GM19239 (cell line): ENCODE measurements at regions not wholly inside any gene's neighbourhood (a gene's known extent, or its start where the extent isn't known, plus 50 kb on each side); places are given as distances from the start of the nearest gene placed in this dataset.

ENCODE experiments used
- DNase-seq: peaks from one replicate; pipeline ENCODE4 v3.0.0; 2011; ENCODE audit warnings: low spot score; ENCODE audit not compliant: insufficient read length
- FAIRE-seq: peaks from 2 replicates; lab custom pipeline; 2011; peaks lifted over from hg19 to GRCh38; lab: Jason Lieb, UNC

DNA sequence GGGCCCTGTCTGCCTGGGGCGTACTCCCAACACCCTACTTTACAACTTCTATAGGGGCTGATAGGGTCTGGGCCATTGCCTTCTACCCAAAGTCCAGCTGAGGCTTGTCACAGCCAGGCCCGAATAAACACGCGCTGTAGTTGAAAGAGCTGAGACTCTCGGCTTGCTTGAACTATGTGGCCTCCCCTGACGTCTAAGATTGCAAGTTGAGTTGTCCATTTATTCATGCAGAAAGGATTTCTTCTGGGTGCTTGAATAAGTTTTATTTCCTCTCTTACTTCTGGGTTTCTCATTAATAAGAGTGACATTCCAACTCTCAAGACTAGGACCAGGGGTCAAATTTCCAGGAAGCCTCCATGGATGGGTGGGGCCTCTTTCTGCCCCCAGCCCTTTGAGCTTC, 74.4 kb upstream of the VRK1 start:
- FAIRE-seq (no peak), DNase-seq (no peak)

- FAIRE-seq (no peak), DNase-seq (no peak)
These were observed 73.2 kb upstream of the VRK1 start for GRCh38 chr14:96723946-96724345.

DNA sequence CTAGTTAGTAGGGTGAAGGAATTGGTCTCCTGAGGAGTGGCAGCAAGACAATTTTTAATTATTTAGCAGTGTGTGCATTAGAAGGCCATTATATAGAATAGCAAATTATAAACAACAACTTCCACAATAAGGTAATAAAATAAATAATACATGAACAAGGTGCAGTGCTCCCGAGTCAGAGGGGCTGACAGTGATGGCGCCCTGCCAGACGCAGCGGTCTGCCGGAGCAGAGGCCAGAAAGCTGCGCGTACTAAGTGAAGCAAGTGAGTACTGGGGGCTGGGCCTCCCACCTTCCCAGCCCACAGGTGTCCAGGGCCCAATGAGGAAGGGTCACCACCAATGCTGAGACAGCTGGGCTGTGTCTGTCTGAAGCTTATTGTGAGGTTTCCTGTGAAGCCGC, 72.0 kb upstream of the VRK1 start:
- no peak for DNase-seq
- no peak for FAIRE-seq

DNA sequence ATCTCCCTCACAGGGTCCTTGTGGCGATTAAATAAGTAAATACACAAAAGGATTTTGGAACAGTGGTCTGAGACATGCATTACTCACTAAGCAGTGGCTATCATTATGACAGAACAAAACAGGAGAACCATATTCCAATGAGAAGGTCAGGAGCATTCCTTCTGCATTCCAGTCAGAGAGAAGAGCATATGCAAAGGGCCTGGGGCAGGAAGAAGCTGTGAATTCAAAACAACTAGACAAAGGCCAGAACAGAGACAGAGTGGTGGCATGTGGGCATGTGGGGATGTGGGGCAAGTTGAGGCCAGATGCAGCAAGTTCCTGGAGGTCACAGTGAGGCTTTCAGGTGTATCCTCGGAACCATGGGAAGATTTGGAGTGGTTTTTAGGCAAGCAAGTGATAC, 70.1 kb upstream of the VRK1 start:
- DNase-seq (no peak), FAIRE-seq (no peak)

GRCh38 chr14:96727491-96727890, 69.7 kb upstream of the VRK1 start:
- FAIRE-seq (no peak), DNase-seq (no peak)

- DNase-seq (no peak), FAIRE-seq (no peak)
These were observed 69.0 kb upstream of the VRK1 start for GRCh38 chr14:96727980-96728717.

GRCh38 chr14:96729889-96730288, 67.3 kb upstream of the VRK1 start:
- DNase-seq: no peak
- FAIRE-seq: no peak

DNA sequence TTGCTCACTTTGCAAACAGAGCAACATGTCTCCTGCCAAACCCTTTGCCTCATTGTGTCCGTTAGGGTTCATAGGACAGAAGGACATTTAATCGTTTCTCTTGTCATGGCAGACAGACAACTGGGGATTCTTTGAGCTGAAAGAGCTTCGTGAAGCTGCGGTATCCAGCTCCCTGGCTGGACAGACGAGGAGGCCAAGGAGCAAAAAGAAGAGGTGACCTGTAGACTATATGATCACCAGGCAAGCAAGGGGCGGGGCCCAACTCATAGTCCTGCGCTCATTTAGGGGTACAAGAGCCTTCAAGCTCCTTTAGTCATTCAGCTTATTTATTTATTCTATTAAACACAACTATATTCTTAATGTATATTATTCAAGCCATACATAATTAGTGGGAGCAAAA, 66.8 kb upstream of the VRK1 start:
- no peak for DNase-seq
- no peak for FAIRE-seq

- FAIRE-seq (no peak), DNase-seq (no peak)
These were observed 63.0 kb upstream of the VRK1 start for GRCh38 chr14:96734076-96734622.

DNA sequence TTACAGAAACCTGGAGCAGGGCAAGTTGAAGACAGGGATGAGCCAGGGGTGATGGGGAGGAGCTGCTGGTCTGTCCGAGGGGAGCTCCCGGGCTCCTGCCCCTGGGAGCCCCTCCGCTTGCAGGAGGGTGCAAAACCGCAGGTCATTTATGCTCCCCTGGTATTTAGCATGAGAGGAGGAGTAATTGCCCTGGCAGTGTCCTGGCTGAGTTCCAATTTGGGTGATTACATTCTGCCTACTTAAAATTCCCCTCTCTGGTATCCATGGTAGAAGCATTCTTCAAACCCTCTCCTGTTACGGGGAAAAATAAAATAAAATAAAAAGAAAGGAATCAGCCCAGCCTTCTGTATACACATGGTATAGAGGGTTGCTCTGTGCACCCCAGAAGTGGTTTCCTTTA, 61.7 kb upstream of the VRK1 start:
- FAIRE-seq (no peak), DNase-seq (no peak)

GRCh38 chr14:96736439-96736838, 60.7 kb upstream of the VRK1 start:
- no peak for DNase-seq
- no peak for FAIRE-seq

DNA sequence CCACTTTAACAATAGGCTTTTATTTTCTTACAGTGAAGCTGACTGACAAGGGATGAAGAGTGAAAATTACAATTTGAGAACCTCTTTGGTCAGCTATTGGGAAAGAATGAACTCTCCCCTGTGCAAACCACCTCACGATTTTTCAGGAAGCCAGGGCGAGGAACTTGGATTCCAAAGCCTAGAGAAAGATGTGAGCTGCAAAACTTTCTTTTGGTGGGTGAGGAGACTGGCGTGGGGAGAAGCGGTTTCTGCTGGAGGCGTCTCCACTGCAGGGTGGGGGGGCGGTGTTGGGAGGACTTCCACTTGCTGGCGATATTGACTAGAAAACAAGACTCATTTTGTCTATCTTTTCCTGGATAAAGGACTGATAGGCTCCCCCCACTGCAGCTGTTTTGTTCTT, 59.3 kb upstream of the VRK1 start:
- DNase-seq (no peak), FAIRE-seq (no peak)

- FAIRE-seq (no peak), DNase-seq (no peak)
These were observed 57.8 kb upstream of the VRK1 start for GRCh38 chr14:96739200-96739910.

- peak; percentile 70 for FAIRE-seq
- peak; percentile 72 for DNase-seq
These were observed 55.8 kb upstream of the VRK1 start for GRCh38 chr14:96741151-96741977.

GRCh38 chr14:96744262-96744661, 52.9 kb upstream of the VRK1 start:
- DNase-seq: no peak
- FAIRE-seq: no peak

DNA sequence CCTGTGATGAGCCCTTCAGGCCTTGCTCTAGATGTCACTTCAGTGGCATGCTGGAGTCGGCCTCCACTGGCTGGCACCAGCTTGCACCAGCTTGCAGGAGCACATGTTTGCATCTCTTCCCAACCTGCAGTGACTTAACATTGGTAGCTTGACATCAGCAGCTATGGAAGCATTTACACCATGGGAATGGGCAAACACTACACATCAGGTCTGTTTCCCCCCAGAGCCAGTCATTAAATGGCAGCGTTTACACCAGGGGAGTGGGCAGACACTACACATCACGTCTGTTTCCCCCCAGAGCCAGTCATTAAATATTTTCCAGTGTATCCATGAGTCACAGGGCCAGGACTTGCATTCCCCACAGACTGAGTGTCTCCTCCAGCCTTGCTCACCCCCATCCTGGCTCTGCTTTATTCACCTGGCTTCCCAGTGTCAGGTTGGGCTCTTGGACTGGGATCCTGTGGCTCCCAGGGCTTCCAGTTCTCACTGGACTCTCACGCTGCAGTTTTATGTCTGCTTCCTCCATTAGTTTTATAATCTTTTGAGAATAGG, 51.6 kb upstream of the VRK1 start:
- FAIRE-seq: no peak
- no peak for DNase-seq

DNA sequence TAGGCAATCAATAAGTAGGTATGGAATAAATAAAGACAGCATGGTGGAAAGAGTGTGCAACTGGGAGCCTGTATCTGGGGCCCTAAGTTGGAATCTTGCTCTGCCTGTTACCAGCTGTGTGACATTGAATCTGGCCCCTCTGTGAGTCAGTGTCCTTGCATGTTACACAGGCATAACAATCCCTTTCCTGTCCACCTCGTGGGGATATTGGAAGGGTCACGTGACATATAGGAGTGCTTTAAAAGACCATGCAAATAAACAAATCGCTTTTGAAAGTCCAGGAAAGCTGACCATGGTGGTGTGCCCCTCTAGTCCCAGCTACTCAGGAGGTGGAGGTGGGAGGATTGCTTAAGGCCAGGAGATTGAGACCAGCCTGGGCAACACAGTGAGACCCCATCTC, 51.1 kb upstream of the VRK1 start:
- FAIRE-seq: no peak

GRCh38 chr14:96747006-96747405, 50.2 kb upstream of the VRK1 start:
- DNase-seq (no peak), FAIRE-seq (no peak)

More for the DNA sequence above, 51.1 kb upstream of the VRK1 start:
- DNase-seq: no peak
